GM23338 (cell line): ENCODE measurements at regions not wholly inside any gene's neighbourhood (a gene's known extent, or its start where the extent isn't known, plus 50 kb on each side); places are given as distances from the start of the nearest gene placed in this dataset.

ENCODE experiments used
- ATAC-seq: fragments of 200-7000 bp; cut with Tn5 transposase; 3 replicates; pipeline ENCODE4 v1.9.1; 2020
- DNase-seq: peaks from one replicate; pipeline ENCODE4 v3.0.0-alpha.2; 2015; ENCODE audit warnings: low spot score
- H2AFZ ChIP-seq: fragments of 200-600 bp; sonication (generic); 2 replicates; pipeline ENCODE4 v1.8.0; 2016; ENCODE audit warnings: antibody characterized with exemption, mild to moderate bottlenecking, moderate library complexity
- H3F3A ChIP-seq: fragments of 200-600 bp; sonication (generic); replicated peaks from 2 replicates; pipeline ENCODE4 v1.8.0; 2017; ENCODE audit warnings: antibody characterized with exemption, mixed run types, low read depth
- H3K27ac ChIP-seq: fragments of 200-600 bp; sonication (generic); 2 replicates; pipeline ENCODE4 v1.6.1; 2016; ENCODE audit warnings: low read depth
- H3K27me3 ChIP-seq: fragments of 200-600 bp; sonication (generic); 2 replicates; pipeline ENCODE4 v1.8.0; 2016; ENCODE audit warnings: mild to moderate bottlenecking, mixed run types, moderate library complexity; ENCODE audit not compliant: insufficient read depth
- H3K36me3 ChIP-seq: fragments of 200-600 bp; sonication (generic); 2 replicates; pipeline ENCODE4 v1.8.0; 2016; ENCODE audit warnings: mild to moderate bottlenecking; ENCODE audit not compliant: insufficient read depth
- H3K4me1 ChIP-seq: fragments of 200-600 bp; sonication (generic); 2 replicates; pipeline ENCODE4 v1.8.0; 2016; ENCODE audit warnings: mild to moderate bottlenecking, moderate library complexity; ENCODE audit not compliant: insufficient read depth
- H3K4me2 ChIP-seq: fragments of 200-600 bp; sonication (generic); 2 replicates; pipeline ENCODE4 v1.7.1; 2017; ENCODE audit warnings: mixed run types
- H3K4me3 ChIP-seq: fragments of 200-600 bp; sonication (generic); 2 replicates; pipeline ENCODE4 v1.6.1; 2016; ENCODE audit warnings: mixed run types
- H3K79me2 ChIP-seq: fragments of 200-600 bp; sonication (generic); replicated peaks from 2 replicates; pipeline ENCODE4 v1.8.0; 2017; ENCODE audit warnings: mild to moderate bottlenecking; ENCODE audit not compliant: insufficient read depth
- H3K9me2 ChIP-seq: fragments of 200-600 bp; sonication (generic); 2 replicates; pipeline ENCODE4 v1.8.0; 2017; ENCODE audit not compliant: insufficient read depth
- H4K20me1 ChIP-seq: fragments of 200-600 bp; sonication (generic); replicated peaks from 2 replicates; pipeline ENCODE4 v1.8.0; 2017; ENCODE audit warnings: mild to moderate bottlenecking; ENCODE audit not compliant: insufficient read depth
- H3K27ac Mint-ChIP-seq: 2 replicates; pipeline ENCODE4 v1.8.0; 2020; ENCODE audit warnings: inconsistent platforms, mild to moderate bottlenecking, moderate library complexity, mixed read lengths
- H3K27me3 Mint-ChIP-seq: 3 replicates; pipeline ENCODE4 v1.8.0; 2022; ENCODE audit warnings: low read depth, mild to moderate bottlenecking, moderate library complexity, mixed read lengths, inconsistent platforms; ENCODE audit not compliant: insufficient read depth, poor library complexity
- H3K36me3 Mint-ChIP-seq: 3 replicates; pipeline ENCODE4 v1.8.0; 2021; ENCODE audit warnings: low read depth, mild to moderate bottlenecking, inconsistent platforms, moderate library complexity, mixed read lengths
- H3K4me1 Mint-ChIP-seq: 3 replicates; pipeline ENCODE4 v1.8.0; 2020; ENCODE audit warnings: mild to moderate bottlenecking, inconsistent platforms, mixed read lengths
- H3K4me3 Mint-ChIP-seq: 3 replicates; pipeline ENCODE4 v1.8.0; 2021; ENCODE audit warnings: moderate library complexity, mild to moderate bottlenecking, inconsistent platforms, mixed read lengths
- H3K9me3 Mint-ChIP-seq: 3 replicates; pipeline ENCODE4 v1.8.0; 2020; ENCODE audit warnings: moderate library complexity, mild to moderate bottlenecking, inconsistent platforms, mixed read lengths
- CREB1 ChIP-seq: fragments of 250-450 bp; sonication (Bioruptor Pico); IDR thresholded peaks from 2 replicates; pipeline ENCODE4 v1.5.0; 2020; ENCODE audit warnings: low read depth, mild to moderate bottlenecking, moderate library complexity
- CTCF ChIP-seq, 2 experiments: fragments of 200-600 bp in 1 of 2; sonication (generic) in 1 of 2; conservative IDR thresholded peaks; 2 replicates each; pipeline versions ENCODE4 v1.5.1 to v1.6.1; 2016 to 2017; ENCODE audit warnings: antibody characterized with exemption in 2 of 2, low read depth in 2 of 2, mild to moderate bottlenecking in 2 of 2, moderate library complexity in 1 of 2
- EZH2 ChIP-seq: fragments of 200-600 bp; sonication (generic); IDR thresholded peaks from one replicate; pipeline ENCODE4 v1.8.0; 2017; ENCODE audit warnings: antibody characterized with exemption, mild to moderate bottlenecking, low read depth; ENCODE audit not compliant: unreplicated experiment
- EZH2phosphoT487 ChIP-seq: fragments of 200-600 bp; sonication (generic); IDR thresholded peaks from one replicate; pipeline ENCODE4 v1.8.1; 2018; ENCODE audit warnings: antibody characterized with exemption; ENCODE audit not compliant: unreplicated experiment
- JUNB ChIP-seq: IDR thresholded peaks from one replicate; pipeline ENCODE4 v1.6.1; 2016; ENCODE audit warnings: antibody characterized with exemption; ENCODE audit not compliant: unreplicated experiment
- NANOG ChIP-seq: IDR thresholded peaks from 2 replicates; pipeline ENCODE4 v1.6.1; 2016; ENCODE audit warnings: antibody characterized with exemption, borderline replicate concordance
- POLR2AphosphoS5 ChIP-seq: IDR thresholded peaks from 2 replicates; pipeline ENCODE4 v1.6.1; 2016; ENCODE audit warnings: antibody characterized with exemption, low read depth
- STAT1 ChIP-seq: IDR thresholded peaks from one replicate; pipeline ENCODE4 v1.6.1; 2016; ENCODE audit warnings: antibody characterized with exemption; ENCODE audit not compliant: unreplicated experiment
- ZNF114 ChIP-seq: fragments of 250-450 bp; sonication (Bioruptor Pico); IDR thresholded peaks from 2 replicates; pipeline ENCODE4 v1.5.0; 2020; ENCODE audit warnings: mild to moderate bottlenecking, moderate library complexity
- ZNF331 ChIP-seq: fragments of 250-450 bp; sonication (Bioruptor Pico); IDR thresholded peaks from 2 replicates; pipeline ENCODE4 v1.5.0; 2020; ENCODE audit warnings: low read depth, mild to moderate bottlenecking, moderate library complexity
- TF ChIP-seq, protein P1 (sequence below): fragments of 250-450 bp; sonication (Bioruptor Pico); IDR thresholded peaks from 2 replicates; pipeline ENCODE4 v1.5.0; 2020; ENCODE audit warnings: mild to moderate bottlenecking, moderate library complexity
- TF ChIP-seq, protein P2 (sequence below): IDR thresholded peaks from one replicate; pipeline ENCODE4 v1.6.1; 2018; ENCODE audit warnings: antibody characterized with exemption; ENCODE audit not compliant: unreplicated experiment
- TF ChIP-seq, protein P3 (sequence below): IDR thresholded peaks from 2 replicates; pipeline ENCODE4 v1.6.1; 2016; ENCODE audit warnings: antibody characterized with exemption

DNA sequence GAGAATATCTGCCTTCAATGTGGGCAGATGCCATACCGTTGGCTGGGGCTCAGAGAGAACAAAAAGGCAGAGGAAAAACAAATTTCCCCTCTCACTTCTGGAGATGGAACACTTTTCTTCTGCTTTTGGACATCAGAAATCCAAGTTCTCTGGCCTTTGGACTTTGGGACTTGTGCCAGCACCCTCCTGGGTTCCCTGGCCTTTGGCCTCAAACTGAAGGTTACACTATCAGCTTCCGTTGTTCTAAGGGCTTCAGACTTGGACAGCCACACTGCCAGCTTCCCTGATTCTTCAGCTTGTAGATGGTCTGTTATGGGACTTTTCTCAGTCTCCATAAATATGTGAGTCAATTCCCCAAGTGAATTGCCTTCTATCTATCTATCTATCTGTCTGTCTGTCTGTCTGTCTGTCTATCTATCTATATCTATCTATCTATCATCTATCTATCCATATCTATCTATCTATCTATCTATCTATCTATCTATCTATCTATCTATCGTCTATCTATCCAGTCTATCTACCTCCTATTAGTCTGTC lies 778.1 kb upstream of the TMPRSS15 start:
- no peak overlapping the region for H2AFZ ChIP-seq
- H3K9me2 ChIP-seq = 0 out of 2 replicates have a peak, but pooled peaks cover 4% of the 10 kb centered on the region
- no peaks in the 10 kb centered on the region for H3K79me2 ChIP-seq
- no peak overlapping the region for H3K4me3 Mint-ChIP-seq
- H3K4me1 Mint-ChIP-seq = peaks cover 5% of the 10 kb centered on the region; the same call in 1 of the 3 replicates
- ATAC-seq (no peak), DNase-seq (no peak)
- no peaks in the 10 kb centered on the region for H3F3A ChIP-seq
- no peaks in the 10 kb centered on the region for H3K4me1 ChIP-seq
- no peaks in the 10 kb centered on the region for H4K20me1 ChIP-seq
- TF ChIP-seq, protein P1, sequence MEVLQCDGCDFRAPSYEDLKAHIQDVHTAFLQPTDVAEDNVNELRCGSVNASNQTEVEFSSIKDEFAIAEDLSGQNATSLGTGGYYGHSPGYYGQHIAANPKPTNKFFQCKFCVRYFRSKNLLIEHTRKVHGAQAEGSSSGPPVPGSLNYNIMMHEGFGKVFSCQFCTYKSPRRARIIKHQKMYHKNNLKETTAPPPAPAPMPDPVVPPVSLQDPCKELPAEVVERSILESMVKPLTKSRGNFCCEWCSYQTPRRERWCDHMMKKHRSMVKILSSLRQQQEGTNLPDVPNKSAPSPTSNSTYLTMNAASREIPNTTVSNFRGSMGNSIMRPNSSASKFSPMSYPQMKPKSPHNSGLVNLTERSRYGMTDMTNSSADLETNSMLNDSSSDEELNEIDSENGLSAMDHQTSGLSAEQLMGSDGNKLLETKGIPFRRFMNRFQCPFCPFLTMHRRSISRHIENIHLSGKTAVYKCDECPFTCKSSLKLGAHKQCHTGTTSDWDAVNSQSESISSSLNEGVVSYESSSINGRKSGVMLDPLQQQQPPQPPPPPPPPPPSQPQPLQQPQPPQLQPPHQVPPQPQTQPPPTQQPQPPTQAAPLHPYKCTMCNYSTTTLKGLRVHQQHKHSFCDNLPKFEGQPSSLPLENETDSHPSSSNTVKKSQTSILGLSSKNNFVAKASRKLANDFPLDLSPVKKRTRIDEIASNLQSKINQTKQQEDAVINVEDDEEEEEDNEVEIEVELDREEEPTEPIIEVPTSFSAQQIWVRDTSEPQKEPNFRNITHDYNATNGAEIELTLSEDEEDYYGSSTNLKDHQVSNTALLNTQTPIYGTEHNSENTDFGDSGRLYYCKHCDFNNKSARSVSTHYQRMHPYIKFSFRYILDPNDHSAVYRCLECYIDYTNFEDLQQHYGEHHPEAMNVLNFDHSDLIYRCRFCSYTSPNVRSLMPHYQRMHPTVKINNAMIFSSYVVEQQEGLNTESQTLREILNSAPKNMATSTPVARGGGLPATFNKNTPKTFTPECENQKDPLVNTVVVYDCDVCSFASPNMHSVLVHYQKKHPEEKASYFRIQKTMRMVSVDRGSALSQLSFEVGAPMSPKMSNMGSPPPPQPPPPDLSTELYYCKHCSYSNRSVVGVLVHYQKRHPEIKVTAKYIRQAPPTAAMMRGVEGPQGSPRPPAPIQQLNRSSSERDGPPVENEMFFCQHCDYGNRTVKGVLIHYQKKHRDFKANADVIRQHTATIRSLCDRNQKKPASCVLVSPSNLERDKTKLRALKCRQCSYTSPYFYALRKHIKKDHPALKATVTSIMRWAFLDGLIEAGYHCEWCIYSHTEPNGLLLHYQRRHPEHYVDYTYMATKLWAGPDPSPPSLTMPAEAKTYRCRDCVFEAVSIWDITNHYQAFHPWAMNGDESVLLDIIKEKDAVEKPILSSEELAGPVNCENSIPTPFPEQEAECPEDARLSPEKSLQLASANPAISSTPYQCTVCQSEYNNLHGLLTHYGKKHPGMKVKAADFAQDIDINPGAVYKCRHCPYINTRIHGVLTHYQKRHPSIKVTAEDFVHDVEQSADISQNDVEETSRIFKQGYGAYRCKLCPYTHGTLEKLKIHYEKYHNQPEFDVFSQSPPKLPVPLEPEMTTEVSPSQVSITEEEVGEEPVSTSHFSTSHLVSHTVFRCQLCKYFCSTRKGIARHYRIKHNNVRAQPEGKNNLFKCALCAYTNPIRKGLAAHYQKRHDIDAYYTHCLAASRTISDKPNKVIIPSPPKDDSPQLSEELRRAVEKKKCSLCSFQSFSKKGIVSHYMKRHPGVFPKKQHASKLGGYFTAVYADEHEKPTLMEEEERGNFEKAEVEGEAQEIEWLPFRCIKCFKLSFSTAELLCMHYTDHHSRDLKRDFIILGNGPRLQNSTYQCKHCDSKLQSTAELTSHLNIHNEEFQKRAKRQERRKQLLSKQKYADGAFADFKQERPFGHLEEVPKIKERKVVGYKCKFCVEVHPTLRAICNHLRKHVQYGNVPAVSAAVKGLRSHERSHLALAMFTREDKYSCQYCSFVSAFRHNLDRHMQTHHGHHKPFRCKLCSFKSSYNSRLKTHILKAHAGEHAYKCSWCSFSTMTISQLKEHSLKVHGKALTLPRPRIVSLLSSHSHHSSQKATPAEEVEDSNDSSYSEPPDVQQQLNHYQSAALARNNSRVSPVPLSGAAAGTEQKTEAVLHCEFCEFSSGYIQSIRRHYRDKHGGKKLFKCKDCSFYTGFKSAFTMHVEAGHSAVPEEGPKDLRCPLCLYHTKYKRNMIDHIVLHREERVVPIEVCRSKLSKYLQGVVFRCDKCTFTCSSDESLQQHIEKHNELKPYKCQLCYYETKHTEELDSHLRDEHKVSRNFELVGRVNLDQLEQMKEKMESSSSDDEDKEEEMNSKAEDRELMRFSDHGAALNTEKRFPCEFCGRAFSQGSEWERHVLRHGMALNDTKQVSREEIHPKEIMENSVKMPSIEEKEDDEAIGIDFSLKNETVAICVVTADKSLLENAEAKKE (CRISPR knock-in tag) = no peak
- TF ChIP-seq ZNF331 (no peak), STAT1 (no peak), POLR2AphosphoS5 (no peak), JUNB (no peak), CREB1 (CRISPR knock-in tag) (no peak), EZH2 (no peak), EZH2phosphoT487 (no peak), CTCF (conservative IDR thresholded peaks at IDR 0.05; ENCODE audit: low read depth in 2 of 2) (no peak), ZNF114 (CRISPR knock-in tag) (no peak), NANOG (no peak)
- TF ChIP-seq, protein P2, sequence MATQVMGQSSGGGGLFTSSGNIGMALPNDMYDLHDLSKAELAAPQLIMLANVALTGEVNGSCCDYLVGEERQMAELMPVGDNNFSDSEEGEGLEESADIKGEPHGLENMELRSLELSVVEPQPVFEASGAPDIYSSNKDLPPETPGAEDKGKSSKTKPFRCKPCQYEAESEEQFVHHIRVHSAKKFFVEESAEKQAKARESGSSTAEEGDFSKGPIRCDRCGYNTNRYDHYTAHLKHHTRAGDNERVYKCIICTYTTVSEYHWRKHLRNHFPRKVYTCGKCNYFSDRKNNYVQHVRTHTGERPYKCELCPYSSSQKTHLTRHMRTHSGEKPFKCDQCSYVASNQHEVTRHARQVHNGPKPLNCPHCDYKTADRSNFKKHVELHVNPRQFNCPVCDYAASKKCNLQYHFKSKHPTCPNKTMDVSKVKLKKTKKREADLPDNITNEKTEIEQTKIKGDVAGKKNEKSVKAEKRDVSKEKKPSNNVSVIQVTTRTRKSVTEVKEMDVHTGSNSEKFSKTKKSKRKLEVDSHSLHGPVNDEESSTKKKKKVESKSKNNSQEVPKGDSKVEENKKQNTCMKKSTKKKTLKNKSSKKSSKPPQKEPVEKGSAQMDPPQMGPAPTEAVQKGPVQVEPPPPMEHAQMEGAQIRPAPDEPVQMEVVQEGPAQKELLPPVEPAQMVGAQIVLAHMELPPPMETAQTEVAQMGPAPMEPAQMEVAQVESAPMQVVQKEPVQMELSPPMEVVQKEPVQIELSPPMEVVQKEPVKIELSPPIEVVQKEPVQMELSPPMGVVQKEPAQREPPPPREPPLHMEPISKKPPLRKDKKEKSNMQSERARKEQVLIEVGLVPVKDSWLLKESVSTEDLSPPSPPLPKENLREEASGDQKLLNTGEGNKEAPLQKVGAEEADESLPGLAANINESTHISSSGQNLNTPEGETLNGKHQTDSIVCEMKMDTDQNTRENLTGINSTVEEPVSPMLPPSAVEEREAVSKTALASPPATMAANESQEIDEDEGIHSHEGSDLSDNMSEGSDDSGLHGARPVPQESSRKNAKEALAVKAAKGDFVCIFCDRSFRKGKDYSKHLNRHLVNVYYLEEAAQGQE = no peak
- TF ChIP-seq, protein P3, sequence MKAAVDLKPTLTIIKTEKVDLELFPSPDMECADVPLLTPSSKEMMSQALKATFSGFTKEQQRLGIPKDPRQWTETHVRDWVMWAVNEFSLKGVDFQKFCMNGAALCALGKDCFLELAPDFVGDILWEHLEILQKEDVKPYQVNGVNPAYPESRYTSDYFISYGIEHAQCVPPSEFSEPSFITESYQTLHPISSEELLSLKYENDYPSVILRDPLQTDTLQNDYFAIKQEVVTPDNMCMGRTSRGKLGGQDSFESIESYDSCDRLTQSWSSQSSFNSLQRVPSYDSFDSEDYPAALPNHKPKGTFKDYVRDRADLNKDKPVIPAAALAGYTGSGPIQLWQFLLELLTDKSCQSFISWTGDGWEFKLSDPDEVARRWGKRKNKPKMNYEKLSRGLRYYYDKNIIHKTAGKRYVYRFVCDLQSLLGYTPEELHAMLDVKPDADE = no peak
- H3K27me3 ChIP-seq = no peaks in the 10 kb centered on the region
- H3K36me3 ChIP-seq = no peaks in the 10 kb centered on the region
- H3K4me3 ChIP-seq = no peak overlapping the region
- no peak overlapping the region for H3K4me2 ChIP-seq
- H3K27ac Mint-ChIP-seq = no peak overlapping the region
- H3K27ac ChIP-seq = no peak overlapping the region
- H3K36me3 Mint-ChIP-seq = no peaks in the 10 kb centered on the region
- peaks cover 3% of the 10 kb centered on the region for H3K27me3 Mint-ChIP-seq
- no peaks in the 10 kb centered on the region for H3K9me3 Mint-ChIP-seq
